ENCODE measurements at regions not wholly inside any gene's neighbourhood (a gene's known extent, or its start where the extent isn't known, plus 50 kb on each side); places are given as distances from the start of the nearest gene placed in this dataset.
"Not testable (repeated sequence)": the region's sequence is repeated elsewhere in the genome, so short reads cannot be mapped to it uniquely, and the experiment has no call there.

DNA sequence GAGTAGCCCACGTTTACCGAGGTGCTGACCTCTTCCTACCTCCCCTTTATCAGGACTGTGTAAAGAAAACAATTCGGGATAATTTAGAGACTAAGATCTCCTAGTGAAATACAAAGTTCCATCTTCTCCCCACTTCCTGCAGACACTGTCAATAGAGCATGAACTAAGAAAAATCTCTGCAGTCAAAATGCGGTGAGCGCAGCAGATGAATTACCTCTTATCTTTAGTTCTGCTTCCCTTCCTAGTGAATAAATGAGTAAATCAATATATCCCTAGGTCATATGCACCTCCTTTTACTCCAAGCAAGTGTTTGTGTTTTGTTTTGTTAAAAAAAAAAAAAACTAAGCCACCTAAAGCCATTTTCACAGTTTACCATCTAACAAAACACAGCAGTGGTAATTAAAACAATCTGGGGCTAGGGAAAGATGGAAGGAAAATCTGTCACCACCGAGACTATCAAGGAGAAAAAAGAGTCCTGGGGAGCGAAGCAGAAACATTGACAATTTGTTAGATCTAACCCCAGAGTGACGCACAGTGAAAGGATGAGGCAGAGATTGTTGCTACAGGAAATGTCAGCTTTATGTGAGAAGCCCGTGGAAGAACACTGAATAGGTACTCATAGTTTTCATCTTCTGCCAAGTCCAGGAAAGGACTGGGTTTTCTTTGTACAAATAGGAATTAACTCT lies 159.4 kb upstream of the SPTLC3 start:
- DNase-seq (ENCODE audit: low read depth in 1 of 2, low spot score in 1 of 2): no peak
- TF ChIP-seq REST (IDR thresholded peaks at IDR 0.05; ENCODE audit: insufficient replicate concordance, low read depth) (no peak), SPI1 (IDR thresholded peaks at IDR 0.05; ENCODE audit: borderline replicate concordance, low read depth) (no peak), POLR2AphosphoS5 (IDR thresholded peaks at IDR 0.05; ENCODE audit: low read depth) (no peak), GABPA (IDR thresholded peaks at IDR 0.05; ENCODE audit: low read depth) (no peak)
- TF ChIP-seq, protein P1, sequence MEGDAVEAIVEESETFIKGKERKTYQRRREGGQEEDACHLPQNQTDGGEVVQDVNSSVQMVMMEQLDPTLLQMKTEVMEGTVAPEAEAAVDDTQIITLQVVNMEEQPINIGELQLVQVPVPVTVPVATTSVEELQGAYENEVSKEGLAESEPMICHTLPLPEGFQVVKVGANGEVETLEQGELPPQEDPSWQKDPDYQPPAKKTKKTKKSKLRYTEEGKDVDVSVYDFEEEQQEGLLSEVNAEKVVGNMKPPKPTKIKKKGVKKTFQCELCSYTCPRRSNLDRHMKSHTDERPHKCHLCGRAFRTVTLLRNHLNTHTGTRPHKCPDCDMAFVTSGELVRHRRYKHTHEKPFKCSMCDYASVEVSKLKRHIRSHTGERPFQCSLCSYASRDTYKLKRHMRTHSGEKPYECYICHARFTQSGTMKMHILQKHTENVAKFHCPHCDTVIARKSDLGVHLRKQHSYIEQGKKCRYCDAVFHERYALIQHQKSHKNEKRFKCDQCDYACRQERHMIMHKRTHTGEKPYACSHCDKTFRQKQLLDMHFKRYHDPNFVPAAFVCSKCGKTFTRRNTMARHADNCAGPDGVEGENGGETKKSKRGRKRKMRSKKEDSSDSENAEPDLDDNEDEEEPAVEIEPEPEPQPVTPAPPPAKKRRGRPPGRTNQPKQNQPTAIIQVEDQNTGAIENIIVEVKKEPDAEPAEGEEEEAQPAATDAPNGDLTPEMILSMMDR (IDR thresholded peaks at IDR 0.05; ENCODE audit: insufficient read depth, low read length): no peak
- Histone ChIP-seq H3K27me3 (ENCODE audit: insufficient read depth, poor library complexity, severe bottlenecking) (peaks cover 9% of the 10 kb centered on the region), H3K4me3 (replicated peaks; ENCODE audit: insufficient read depth, low read length) (no peak overlapping the region), H3K27ac (replicated peaks) (no peak overlapping the region)

GRCh38 chr20:12857643-12858042 lies 151.1 kb upstream of the SPTLC3 start:
- not testable (repeated sequence) for H3K27ac ChIP-seq (replicated peaks); H3K27me3 ChIP-seq (ENCODE audit: insufficient read depth, poor library complexity, severe bottlenecking); DNase-seq (ENCODE audit: low read depth in 1 of 2, low spot score in 1 of 2); H3K4me3 ChIP-seq (replicated peaks; ENCODE audit: insufficient read depth, low read length)

GRCh38 chr20:12860619-12861247 lies 148.0 kb upstream of the SPTLC3 start:
- no peaks in the 10 kb centered on the region for H3K27me3 ChIP-seq (ENCODE audit: insufficient read depth, poor library complexity, severe bottlenecking)
- no peak for TF ChIP-seq POLR2AphosphoS5 (IDR thresholded peaks at IDR 0.05; ENCODE audit: low read depth)
- TF ChIP-seq GABPA (IDR thresholded peaks at IDR 0.05; ENCODE audit: low read depth): no peak
- no peak for TF ChIP-seq SPI1 (IDR thresholded peaks at IDR 0.05; ENCODE audit: borderline replicate concordance, low read depth)
- TF ChIP-seq, protein P1 (IDR thresholded peaks at IDR 0.05; ENCODE audit: insufficient read depth, low read length): no peak
- no peak for TF ChIP-seq REST (IDR thresholded peaks at IDR 0.05; ENCODE audit: insufficient replicate concordance, low read depth)
- no peak for DNase-seq (ENCODE audit: low read depth in 1 of 2, low spot score in 1 of 2)
- H3K27ac ChIP-seq (replicated peaks): no peak overlapping the region
- no peak overlapping the region for H3K4me3 ChIP-seq (replicated peaks; ENCODE audit: insufficient read depth, low read length)

- TF ChIP-seq SPI1 (IDR thresholded peaks at IDR 0.05; ENCODE audit: borderline replicate concordance, low read depth) (no peak), GABPA (IDR thresholded peaks at IDR 0.05; ENCODE audit: low read depth) (no peak), POLR2AphosphoS5 (IDR thresholded peaks at IDR 0.05; ENCODE audit: low read depth) (no peak), REST (IDR thresholded peaks at IDR 0.05; ENCODE audit: insufficient replicate concordance, low read depth) (no peak)
- TF ChIP-seq, protein P1 (IDR thresholded peaks at IDR 0.05; ENCODE audit: insufficient read depth, low read length): no peak
- DNase-seq (ENCODE audit: low read depth in 1 of 2, low spot score in 1 of 2): no peak
- no peaks in the 10 kb centered on the region for H3K27me3 ChIP-seq (ENCODE audit: insufficient read depth, poor library complexity, severe bottlenecking)
- H3K4me3 ChIP-seq (replicated peaks; ENCODE audit: insufficient read depth, low read length): no peak overlapping the region
- no peak overlapping the region for H3K27ac ChIP-seq (replicated peaks)
Measured at GRCh38 chr20:12869669-12870068, 139.1 kb upstream of the SPTLC3 start.

All from HL-60 (cell line).